Liver (tissue), 8 donors: ENCODE measurements at regions not wholly inside any gene's neighbourhood (a gene's known extent, or its start where the extent isn't known, plus 50 kb on each side); places are given as distances from the start of the nearest gene placed in this dataset.

Experiments
- DNase-seq: peaks from one replicate; pipeline ENCODE4 v3.0.0-alpha.2; 2017; ENCODE audit warnings: low spot score
- H3K27ac ChIP-seq, 2 donors: one replicate each; pipeline ENCODE4 v1.7.0; 2013; ENCODE audit warnings: inconsistent platforms in 2 of 2, low read length in 2 of 2, control low read depth in 1 of 2, low read depth in 1 of 2, mild to moderate bottlenecking in 1 of 2
- H3K27me3 ChIP-seq, 4 donors: one replicate each; pipeline versions ENCODE4 v1.6.1 to v1.7.0; 2013; ENCODE audit warnings: low read length in 3 of 4, inconsistent platforms in 1 of 4, mild to moderate bottlenecking in 1 of 4, moderate library complexity in 1 of 4; ENCODE audit not compliant: control insufficient read depth in 4 of 4, insufficient read depth in 4 of 4
- H3K36me3 ChIP-seq, 4 donors: one replicate each; pipeline versions ENCODE4 v1.6.1 to v1.7.0; 2013; ENCODE audit warnings: low read length in 3 of 4, mild to moderate bottlenecking in 3 of 4, low read depth in 1 of 4, moderate library complexity in 1 of 4; ENCODE audit not compliant: control insufficient read depth in 4 of 4, insufficient read depth in 3 of 4
- H3K4me1 ChIP-seq, 4 donors: one replicate each; pipeline versions ENCODE4 v1.6.1 to v1.7.0; 2013; ENCODE audit warnings: low read length in 3 of 4, mild to moderate bottlenecking in 3 of 4, moderate library complexity in 1 of 4; ENCODE audit not compliant: control insufficient read depth in 4 of 4, insufficient read depth in 4 of 4
- H3K4me3 ChIP-seq, 3 donors: one replicate each; pipeline versions ENCODE4 v1.6.1 to v1.7.0; 2013; ENCODE audit warnings: low read length in 3 of 3, control low read depth in 1 of 3, low read depth in 1 of 3, mild to moderate bottlenecking in 1 of 3
- H3K9ac ChIP-seq, 2 donors: one replicate each; pipeline ENCODE4 v1.7.0; 2013; ENCODE audit warnings: low read length in 2 of 2, mild to moderate bottlenecking in 2 of 2, moderate library complexity in 2 of 2, control low read depth in 1 of 2, low read depth in 1 of 2
- H3K9me3 ChIP-seq, 4 donors: one replicate each; pipeline versions ENCODE4 v1.6.1 to v1.7.0; 2013; ENCODE audit warnings: low read length in 3 of 4; ENCODE audit not compliant: control insufficient read depth in 4 of 4
- ATF3 ChIP-seq: IDR thresholded peaks from 2 replicates; pipeline ENCODE4 v1.6.1; 2016; ENCODE audit warnings: antibody characterized with exemption
- EGR1 ChIP-seq, 2 donors: IDR thresholded peaks; 2 replicates each; pipeline ENCODE4 v1.6.1; 2016 to 2018; ENCODE audit warnings: antibody characterized with exemption in 2 of 2, low read depth in 2 of 2
- FOXA1 ChIP-seq: IDR thresholded peaks from 2 replicates; pipeline ENCODE4 v1.6.1; 2016; ENCODE audit warnings: antibody characterized with exemption
- FOXA2 ChIP-seq: IDR thresholded peaks from 2 replicates; pipeline ENCODE4 v1.6.1; 2016; ENCODE audit warnings: antibody characterized with exemption
- GABPA ChIP-seq, 2 donors: IDR thresholded peaks in 1 of 2; conservative IDR thresholded peaks in 1 of 2; 2 replicates each; pipeline ENCODE4 v1.6.1; 2016; ENCODE audit warnings: antibody characterized with exemption in 2 of 2, mild to moderate bottlenecking in 1 of 2, moderate library complexity in 1 of 2
- HNF4A ChIP-seq, 2 donors: conservative IDR thresholded peaks; 2 replicates each; pipeline ENCODE4 v1.6.1; 2016; ENCODE audit warnings: antibody characterized with exemption in 2 of 2, mild to moderate bottlenecking in 2 of 2
- HNF4G ChIP-seq: IDR thresholded peaks from 2 replicates; pipeline ENCODE4 v1.6.1; 2016; ENCODE audit warnings: antibody characterized with exemption
- JUND ChIP-seq, 2 donors: IDR thresholded peaks; 2 replicates each; pipeline ENCODE4 v1.6.1; 2016; ENCODE audit warnings: antibody characterized with exemption in 2 of 2
- MAX ChIP-seq: IDR thresholded peaks from 2 replicates; pipeline ENCODE4 v1.6.1; 2016; ENCODE audit warnings: antibody characterized with exemption
- NR2F2 ChIP-seq: IDR thresholded peaks from 2 replicates; pipeline ENCODE4 v1.6.1; 2016; ENCODE audit warnings: antibody characterized with exemption
- RAD21 ChIP-seq, 2 donors: IDR thresholded peaks; 2 replicates each; pipeline ENCODE4 v1.6.1; 2016; ENCODE audit warnings: antibody characterized with exemption in 2 of 2, mild to moderate bottlenecking in 2 of 2
- RXRA ChIP-seq, 2 donors: IDR thresholded peaks; 2 replicates each; pipeline ENCODE4 v1.6.1; 2017 to 2018; ENCODE audit warnings: antibody characterized with exemption in 2 of 2, mild to moderate bottlenecking in 1 of 2
- SP1 ChIP-seq: IDR thresholded peaks from 2 replicates; pipeline ENCODE4 v1.6.1; 2018; ENCODE audit warnings: antibody characterized with exemption, mild to moderate bottlenecking
- TAF1 ChIP-seq: conservative IDR thresholded peaks from 2 replicates; pipeline ENCODE4 v1.6.1; 2016; ENCODE audit warnings: antibody characterized with exemption, mild to moderate bottlenecking
- YY1 ChIP-seq: IDR thresholded peaks from 2 replicates; pipeline ENCODE4 v1.6.1; 2016; ENCODE audit warnings: antibody characterized with exemption, mild to moderate bottlenecking
- WGBS: extraction: QIAGEN DNeasy Blood & Tissue Kit; methylation state at CpG from one replicate; pipeline ENCODE4 v1.1.7; 2013; 5-methylcytosine and 5-hydroxymethylcytosine counted together
- TF ChIP-seq, protein P1 (sequence below): IDR thresholded peaks from 2 replicates; pipeline ENCODE4 v1.6.1; 2016; ENCODE audit warnings: antibody characterized with exemption
- TF ChIP-seq, protein P2 (sequence below): IDR thresholded peaks from 2 replicates; pipeline ENCODE4 v1.6.1; 2016; ENCODE audit warnings: antibody characterized with exemption, mild to moderate bottlenecking
- TF ChIP-seq, protein P3 (sequence below): fragments of 150-350 bp; IDR thresholded peaks from 2 replicates; pipeline ENCODE4 v1.5.1; 2017; ENCODE audit warnings: improper control_type of control experiment, low read depth, low read length; ENCODE audit not compliant: missing input control
- donor health status: healthy.
- donor health status: healthy.
- donor health status: healthy.
- donor health status: healthy.
- donor health status: healthy.

DNA sequence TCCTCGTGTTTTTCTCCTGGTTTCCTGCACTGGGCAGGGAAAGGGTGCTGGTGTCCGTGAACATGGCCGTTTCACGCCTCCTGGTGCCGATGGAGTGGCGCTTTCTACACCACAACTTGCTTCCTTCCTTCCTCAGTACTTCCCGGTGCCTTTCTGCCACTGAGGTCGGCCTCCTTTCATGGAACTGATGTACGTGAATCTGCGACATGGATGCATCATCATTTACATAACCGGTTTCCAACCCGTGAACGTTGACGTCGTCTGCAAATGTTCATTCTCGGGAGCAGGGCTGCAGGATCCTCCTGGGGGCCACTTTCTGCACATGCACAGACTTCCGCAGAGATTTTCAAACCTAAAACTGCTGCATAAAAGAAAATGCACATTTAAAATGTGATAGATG is 474.4 kb downstream of the BRD1 start:
- Histone ChIP-seq H3K9ac (no peak overlapping the region), H3K36me3 (no peaks in the 10 kb centered on the region), H3K27me3 (peaks cover 0 to 4% (median 0%) of the 10 kb centered on the region in 4 donors), H3K4me3 (no peak overlapping the region), H3K4me1 (no peaks in the 10 kb centered on the region), H3K27ac (no peak overlapping the region), H3K9me3 (no peaks in the 10 kb centered on the region)
- no peak for TF ChIP-seq HNF4A (conservative IDR thresholded peaks at IDR 0.05)
- TF ChIP-seq TAF1 = no peak
- TF ChIP-seq FOXA1 = no peak
- TF ChIP-seq, protein P1, sequence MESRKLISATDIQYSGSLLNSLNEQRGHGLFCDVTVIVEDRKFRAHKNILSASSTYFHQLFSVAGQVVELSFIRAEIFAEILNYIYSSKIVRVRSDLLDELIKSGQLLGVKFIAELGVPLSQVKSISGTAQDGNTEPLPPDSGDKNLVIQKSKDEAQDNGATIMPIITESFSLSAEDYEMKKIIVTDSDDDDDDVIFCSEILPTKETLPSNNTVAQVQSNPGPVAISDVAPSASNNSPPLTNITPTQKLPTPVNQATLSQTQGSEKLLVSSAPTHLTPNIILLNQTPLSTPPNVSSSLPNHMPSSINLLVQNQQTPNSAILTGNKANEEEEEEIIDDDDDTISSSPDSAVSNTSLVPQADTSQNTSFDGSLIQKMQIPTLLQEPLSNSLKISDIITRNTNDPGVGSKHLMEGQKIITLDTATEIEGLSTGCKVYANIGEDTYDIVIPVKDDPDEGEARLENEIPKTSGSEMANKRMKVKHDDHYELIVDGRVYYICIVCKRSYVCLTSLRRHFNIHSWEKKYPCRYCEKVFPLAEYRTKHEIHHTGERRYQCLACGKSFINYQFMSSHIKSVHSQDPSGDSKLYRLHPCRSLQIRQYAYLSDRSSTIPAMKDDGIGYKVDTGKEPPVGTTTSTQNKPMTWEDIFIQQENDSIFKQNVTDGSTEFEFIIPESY = no peak
- TF ChIP-seq, protein P2, sequence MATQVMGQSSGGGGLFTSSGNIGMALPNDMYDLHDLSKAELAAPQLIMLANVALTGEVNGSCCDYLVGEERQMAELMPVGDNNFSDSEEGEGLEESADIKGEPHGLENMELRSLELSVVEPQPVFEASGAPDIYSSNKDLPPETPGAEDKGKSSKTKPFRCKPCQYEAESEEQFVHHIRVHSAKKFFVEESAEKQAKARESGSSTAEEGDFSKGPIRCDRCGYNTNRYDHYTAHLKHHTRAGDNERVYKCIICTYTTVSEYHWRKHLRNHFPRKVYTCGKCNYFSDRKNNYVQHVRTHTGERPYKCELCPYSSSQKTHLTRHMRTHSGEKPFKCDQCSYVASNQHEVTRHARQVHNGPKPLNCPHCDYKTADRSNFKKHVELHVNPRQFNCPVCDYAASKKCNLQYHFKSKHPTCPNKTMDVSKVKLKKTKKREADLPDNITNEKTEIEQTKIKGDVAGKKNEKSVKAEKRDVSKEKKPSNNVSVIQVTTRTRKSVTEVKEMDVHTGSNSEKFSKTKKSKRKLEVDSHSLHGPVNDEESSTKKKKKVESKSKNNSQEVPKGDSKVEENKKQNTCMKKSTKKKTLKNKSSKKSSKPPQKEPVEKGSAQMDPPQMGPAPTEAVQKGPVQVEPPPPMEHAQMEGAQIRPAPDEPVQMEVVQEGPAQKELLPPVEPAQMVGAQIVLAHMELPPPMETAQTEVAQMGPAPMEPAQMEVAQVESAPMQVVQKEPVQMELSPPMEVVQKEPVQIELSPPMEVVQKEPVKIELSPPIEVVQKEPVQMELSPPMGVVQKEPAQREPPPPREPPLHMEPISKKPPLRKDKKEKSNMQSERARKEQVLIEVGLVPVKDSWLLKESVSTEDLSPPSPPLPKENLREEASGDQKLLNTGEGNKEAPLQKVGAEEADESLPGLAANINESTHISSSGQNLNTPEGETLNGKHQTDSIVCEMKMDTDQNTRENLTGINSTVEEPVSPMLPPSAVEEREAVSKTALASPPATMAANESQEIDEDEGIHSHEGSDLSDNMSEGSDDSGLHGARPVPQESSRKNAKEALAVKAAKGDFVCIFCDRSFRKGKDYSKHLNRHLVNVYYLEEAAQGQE = no peak
- no peak for TF ChIP-seq MAX
- no peak for TF ChIP-seq RAD21 (IDR thresholded peaks at IDR 0.05)
- no peak for TF ChIP-seq FOXA2
- TF ChIP-seq GABPA (IDR thresholded peaks at IDR 0.05 in 1 of 2, conservative IDR thresholded peaks at IDR 0.05 in 1 of 2) = no peak
- no peak for TF ChIP-seq YY1
- TF ChIP-seq SP1 = no peak
- TF ChIP-seq NR2F2 = no peak
- TF ChIP-seq, protein P3, sequence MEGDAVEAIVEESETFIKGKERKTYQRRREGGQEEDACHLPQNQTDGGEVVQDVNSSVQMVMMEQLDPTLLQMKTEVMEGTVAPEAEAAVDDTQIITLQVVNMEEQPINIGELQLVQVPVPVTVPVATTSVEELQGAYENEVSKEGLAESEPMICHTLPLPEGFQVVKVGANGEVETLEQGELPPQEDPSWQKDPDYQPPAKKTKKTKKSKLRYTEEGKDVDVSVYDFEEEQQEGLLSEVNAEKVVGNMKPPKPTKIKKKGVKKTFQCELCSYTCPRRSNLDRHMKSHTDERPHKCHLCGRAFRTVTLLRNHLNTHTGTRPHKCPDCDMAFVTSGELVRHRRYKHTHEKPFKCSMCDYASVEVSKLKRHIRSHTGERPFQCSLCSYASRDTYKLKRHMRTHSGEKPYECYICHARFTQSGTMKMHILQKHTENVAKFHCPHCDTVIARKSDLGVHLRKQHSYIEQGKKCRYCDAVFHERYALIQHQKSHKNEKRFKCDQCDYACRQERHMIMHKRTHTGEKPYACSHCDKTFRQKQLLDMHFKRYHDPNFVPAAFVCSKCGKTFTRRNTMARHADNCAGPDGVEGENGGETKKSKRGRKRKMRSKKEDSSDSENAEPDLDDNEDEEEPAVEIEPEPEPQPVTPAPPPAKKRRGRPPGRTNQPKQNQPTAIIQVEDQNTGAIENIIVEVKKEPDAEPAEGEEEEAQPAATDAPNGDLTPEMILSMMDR = no peak
- no peak for TF ChIP-seq ATF3
- TF ChIP-seq HNF4G = no peak
- TF ChIP-seq RXRA (IDR thresholded peaks at IDR 0.05) = no peak
- no peak for TF ChIP-seq JUND (IDR thresholded peaks at IDR 0.05)
- TF ChIP-seq EGR1 (IDR thresholded peaks at IDR 0.05; ENCODE audit: low read depth in 2 of 2) = no peak
- WGBS = 82% methylated on average over 17 of the region's 17 CpGs
- no peak for DNase-seq
